ENCODE measurements at regions not wholly inside any gene's neighbourhood (a gene's known extent, or its start where the extent isn't known, plus 50 kb on each side); places are given as distances from the start of the nearest gene placed in this dataset.

DNA sequence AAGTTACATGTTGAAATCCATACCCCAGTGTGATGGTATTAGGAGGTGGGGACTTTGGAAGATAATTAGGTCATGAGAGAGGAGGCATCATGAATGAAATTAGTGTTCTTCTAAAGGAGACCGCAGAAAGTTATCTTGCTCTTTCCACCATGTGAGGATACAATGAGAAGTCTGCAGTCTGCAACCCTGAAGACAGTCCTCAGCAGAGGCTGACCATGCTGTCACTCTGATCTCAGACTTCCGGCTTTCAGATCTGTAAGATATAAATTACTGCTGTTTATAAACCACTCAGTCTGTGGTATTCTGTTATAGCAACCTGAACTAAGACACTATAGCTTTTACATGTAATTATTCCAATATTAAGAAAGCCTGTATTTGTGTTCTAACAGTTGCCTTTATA lies 116.7 kb upstream of the CES5A start:
- TF ChIP-seq JUNB (IDR thresholded peaks at IDR 0.05), result no peak
- TF ChIP-seq CTCF (IDR thresholded peaks at IDR 0.05 in 2 of 3, conservative IDR thresholded peaks at IDR 0.05 in 1 of 3; ENCODE audit: control insufficient read depth in 2 of 3, extremely low read depth in 1 of 3, insufficient read depth in 1 of 3, low read depth in 3 of 3, low read length in 3 of 3), result no peak

All from GM12878 (cell line).